HFFc6 (cell line): ENCODE measurements at regions not wholly inside any gene's neighbourhood (a gene's known extent, or its start where the extent isn't known, plus 50 kb on each side); places are given as distances from the start of the nearest gene placed in this dataset.

ENCODE experiments used
- DNase-seq: peaks from one replicate; pipeline ENCODE4 v3.0.0-alpha.2; 2018
- H3K27ac Mint-ChIP-seq: 2 replicates; pipeline ENCODE4 v1.8.0; 2020; ENCODE audit warnings: mild to moderate bottlenecking, mixed read lengths
- H3K27me3 Mint-ChIP-seq: 2 replicates; pipeline ENCODE4 v1.8.0; 2021; ENCODE audit warnings: mild to moderate bottlenecking, moderate library complexity, mixed read lengths; ENCODE audit not compliant: insufficient read depth
- H3K36me3 Mint-ChIP-seq: 2 replicates; pipeline ENCODE4 v1.8.0; 2021; ENCODE audit warnings: low read depth, mixed read lengths
- H3K4me1 Mint-ChIP-seq: 2 replicates; pipeline ENCODE4 v1.8.0; 2020; ENCODE audit warnings: low read depth, mixed read lengths
- H3K4me3 Mint-ChIP-seq: 2 replicates; pipeline ENCODE4 v1.8.0; 2020; ENCODE audit warnings: mild to moderate bottlenecking, moderate library complexity, mixed read lengths
- H3K9me3 Mint-ChIP-seq: 2 replicates; pipeline ENCODE4 v1.8.0; 2020; ENCODE audit warnings: mild to moderate bottlenecking, mixed read lengths
- TF ChIP-seq, protein P1 (sequence below): fragments of 200-600 bp; sonication (generic); IDR thresholded peaks from 2 replicates; pipeline ENCODE4 v1.5.0; 2021; ENCODE audit warnings: antibody characterized with exemption, mild to moderate bottlenecking

DNA sequence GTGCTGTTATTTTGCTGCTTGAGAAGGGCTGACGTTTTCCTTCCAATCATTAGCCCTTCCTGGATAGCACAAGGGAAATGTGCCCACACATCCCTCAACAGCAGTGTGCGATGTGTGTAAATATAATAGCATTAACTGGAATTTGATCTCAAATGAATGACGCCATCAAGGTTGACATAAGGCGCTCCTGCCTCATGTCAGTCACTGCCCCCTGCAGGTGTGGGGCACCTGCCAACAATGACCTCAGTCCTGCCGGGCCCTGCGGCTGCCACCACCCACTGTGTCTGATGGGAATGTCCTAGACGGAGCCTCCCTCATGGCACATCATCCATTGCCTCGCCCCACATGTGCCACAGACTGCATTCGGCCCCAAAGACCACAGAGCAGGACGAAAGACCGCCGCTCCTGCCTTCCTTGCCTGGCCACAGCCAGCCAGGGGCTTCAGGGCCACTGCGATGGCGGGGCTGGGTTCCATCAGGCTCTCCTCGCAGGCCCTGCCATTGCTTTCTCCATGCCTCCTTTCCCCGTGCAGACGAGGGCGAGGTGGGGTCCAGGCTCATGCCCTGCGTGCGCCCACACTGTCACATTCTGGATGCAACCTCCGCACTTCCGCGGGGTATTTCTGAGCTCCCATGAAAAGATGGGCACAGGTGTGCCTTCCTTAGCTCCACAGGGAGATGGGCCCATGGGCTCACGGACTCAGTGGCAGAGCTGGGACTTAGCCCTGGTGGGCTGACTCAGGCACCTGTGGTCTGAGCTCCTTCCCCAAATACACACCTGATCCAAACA, 146.7 kb downstream of the SOX1 start:
- no peak overlapping the region for H3K27ac Mint-ChIP-seq

DNA sequence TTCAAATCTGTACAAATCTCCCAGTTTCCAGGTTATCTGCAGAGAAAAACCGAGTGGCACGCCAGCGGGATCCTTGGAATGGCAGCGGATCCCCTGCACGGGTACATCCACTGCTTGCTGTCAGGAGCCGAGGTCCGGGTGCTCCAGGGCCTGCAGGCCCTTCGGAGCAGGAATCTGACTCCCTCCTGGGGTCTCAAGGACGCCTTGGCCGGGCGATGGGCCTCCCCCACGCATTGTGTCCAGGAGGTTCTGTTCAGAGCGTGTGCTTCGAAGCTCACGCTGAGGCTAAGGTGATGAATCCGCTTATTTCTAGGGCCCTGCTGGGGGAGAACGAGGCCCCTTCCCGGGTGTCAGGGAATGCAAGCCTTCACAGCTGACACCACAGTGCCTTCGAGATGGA, 148.9 kb downstream of the SOX1 start:
- H3K4me3 Mint-ChIP-seq: no peak overlapping the region
- TF ChIP-seq, protein P1, sequence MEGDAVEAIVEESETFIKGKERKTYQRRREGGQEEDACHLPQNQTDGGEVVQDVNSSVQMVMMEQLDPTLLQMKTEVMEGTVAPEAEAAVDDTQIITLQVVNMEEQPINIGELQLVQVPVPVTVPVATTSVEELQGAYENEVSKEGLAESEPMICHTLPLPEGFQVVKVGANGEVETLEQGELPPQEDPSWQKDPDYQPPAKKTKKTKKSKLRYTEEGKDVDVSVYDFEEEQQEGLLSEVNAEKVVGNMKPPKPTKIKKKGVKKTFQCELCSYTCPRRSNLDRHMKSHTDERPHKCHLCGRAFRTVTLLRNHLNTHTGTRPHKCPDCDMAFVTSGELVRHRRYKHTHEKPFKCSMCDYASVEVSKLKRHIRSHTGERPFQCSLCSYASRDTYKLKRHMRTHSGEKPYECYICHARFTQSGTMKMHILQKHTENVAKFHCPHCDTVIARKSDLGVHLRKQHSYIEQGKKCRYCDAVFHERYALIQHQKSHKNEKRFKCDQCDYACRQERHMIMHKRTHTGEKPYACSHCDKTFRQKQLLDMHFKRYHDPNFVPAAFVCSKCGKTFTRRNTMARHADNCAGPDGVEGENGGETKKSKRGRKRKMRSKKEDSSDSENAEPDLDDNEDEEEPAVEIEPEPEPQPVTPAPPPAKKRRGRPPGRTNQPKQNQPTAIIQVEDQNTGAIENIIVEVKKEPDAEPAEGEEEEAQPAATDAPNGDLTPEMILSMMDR: no peak

More for the DNA sequence above, 146.7 kb downstream of the SOX1 start:
- H3K4me1 Mint-ChIP-seq: no peaks in the 10 kb centered on the region
- H3K27me3 Mint-ChIP-seq: peaks cover 2% of the 10 kb centered on the region; the same call in 1 of the 2 replicates
- peaks cover 43% of the 10 kb centered on the region for H3K9me3 Mint-ChIP-seq
- no peaks in the 10 kb centered on the region for H3K36me3 Mint-ChIP-seq
- TF ChIP-seq, protein P1: no peak
- no peak for DNase-seq
- H3K4me3 Mint-ChIP-seq: no peak overlapping the region

GRCh38 chr13:112217431-112217830, 150.5 kb downstream of the SOX1 start:
- DNase-seq: no peak
- no peak overlapping the region for H3K27ac Mint-ChIP-seq
- H3K4me3 Mint-ChIP-seq: no peak overlapping the region
- no peaks in the 10 kb centered on the region for H3K27me3 Mint-ChIP-seq
- H3K9me3 Mint-ChIP-seq: peaks cover 49% of the 10 kb centered on the region
- no peaks in the 10 kb centered on the region for H3K4me1 Mint-ChIP-seq
- H3K36me3 Mint-ChIP-seq: peaks cover 5% of the 10 kb centered on the region; the same call in 1 of the 2 replicates
- TF ChIP-seq, protein P1: no peak

More for the DNA sequence above, 148.9 kb downstream of the SOX1 start:
- Mint-ChIP-seq H3K27me3 (no peaks in the 10 kb centered on the region), H3K36me3 (peaks cover 2% of the 10 kb centered on the region; the same call in 1 of the 2 replicates), H3K4me1 (no peaks in the 10 kb centered on the region), H3K27ac (no peak overlapping the region), H3K9me3 (peaks cover 52% of the 10 kb centered on the region)
- DNase-seq: no peak

- Mint-ChIP-seq H3K4me3 (no peak overlapping the region), H3K27ac (no peak overlapping the region), H3K4me1 (no peaks in the 10 kb centered on the region), H3K9me3 (peaks cover 58% of the 10 kb centered on the region), H3K36me3 (peaks cover 5% of the 10 kb centered on the region; the same call in 1 of the 2 replicates), H3K27me3 (no peaks in the 10 kb centered on the region)
- DNase-seq: no peak
- TF ChIP-seq, protein P1: no peak
Measured at GRCh38 chr13:112218416-112218815, 151.5 kb downstream of the SOX1 start.

DNA sequence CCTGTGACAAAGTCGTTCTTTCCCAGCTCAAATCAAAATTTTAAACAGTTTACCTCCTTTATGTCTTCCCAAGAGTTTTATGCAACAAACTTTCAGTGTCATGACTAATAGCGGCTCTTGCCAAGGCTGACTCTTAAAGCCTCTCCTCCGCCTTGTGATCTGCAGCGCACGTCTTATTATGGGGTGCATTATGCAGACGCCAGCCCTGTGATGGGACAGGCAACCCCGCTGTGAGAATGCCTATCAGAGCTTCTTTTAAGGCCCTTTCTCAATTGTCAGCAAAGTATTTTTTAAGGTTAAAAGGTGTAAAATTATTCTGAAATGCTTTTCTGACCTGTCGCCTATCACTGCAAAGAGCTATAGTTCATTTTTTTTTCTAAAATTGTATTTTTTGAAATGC, 152.8 kb downstream of the SOX1 start:
- Mint-ChIP-seq H3K36me3 (peaks cover 8% of the 10 kb centered on the region), H3K27ac (no peak overlapping the region), H3K4me3 (no peak overlapping the region), H3K9me3 (peaks cover 64% of the 10 kb centered on the region), H3K4me1 (no peaks in the 10 kb centered on the region), H3K27me3 (no peaks in the 10 kb centered on the region)
- no peak for DNase-seq
- TF ChIP-seq, protein P1: no peak
